Parathyroid adenoma (tissue), 2 donors: ENCODE measurements at regions not wholly inside any gene's neighbourhood (a gene's known extent, or its start where the extent isn't known, plus 50 kb on each side); places are given as distances from the start of the nearest gene placed in this dataset.

ENCODE experiments used
- H2AFZ ChIP-seq: fragments of 300-600 bp; sonication (generic); one replicate; pipeline ENCODE4 v1.7.0; 2017; ENCODE audit warnings: antibody characterized with exemption, mild to moderate bottlenecking
- H3K27ac ChIP-seq: fragments of 300-600 bp; sonication (generic); one replicate; pipeline ENCODE4 v1.7.0; 2017
- H3K27me3 ChIP-seq: fragments of 300-600 bp; sonication (generic); one replicate; pipeline ENCODE4 v1.7.0; 2017; ENCODE audit warnings: low read length; ENCODE audit not compliant: control insufficient read depth, insufficient read depth
- H3K36me3 ChIP-seq: fragments of 300-600 bp; sonication (generic); one replicate; pipeline ENCODE4 v1.7.0; 2017; ENCODE audit warnings: low read length; ENCODE audit not compliant: control insufficient read depth, insufficient read depth
- H3K4me1 ChIP-seq: fragments of 300-600 bp; sonication (generic); one replicate; pipeline ENCODE4 v1.7.0; 2017; ENCODE audit warnings: control low read depth
- H3K4me2 ChIP-seq: fragments of 300-600 bp; sonication (generic); one replicate; pipeline ENCODE4 v1.7.0; 2017; ENCODE audit warnings: low read length
- H3K4me3 ChIP-seq: fragments of 300-600 bp; sonication (generic); one replicate; pipeline ENCODE4 v1.7.0; 2017; ENCODE audit warnings: low read depth, low read length
- H3K79me2 ChIP-seq: fragments of 300-600 bp; sonication (generic); one replicate; pipeline ENCODE4 v1.7.0; 2017; ENCODE audit warnings: control low read depth
- H3K9ac ChIP-seq: fragments of 300-600 bp; sonication (generic); one replicate; pipeline ENCODE4 v1.7.0; 2017; ENCODE audit warnings: mild to moderate bottlenecking
- H3K9me3 ChIP-seq: fragments of 300-600 bp; sonication (generic); one replicate; pipeline ENCODE4 v1.7.0; 2017; ENCODE audit warnings: low read length; ENCODE audit not compliant: control insufficient read depth
- CTCF ChIP-seq: fragments of 300-600 bp; sonication (generic); IDR thresholded peaks from one replicate; pipeline ENCODE4 v1.7.0; 2017; ENCODE audit warnings: antibody characterized with exemption, mild to moderate bottlenecking
- donor health status: primary hyperparathyroidism.

- Histone ChIP-seq H3K79me2 (no peaks in the 10 kb centered on the region), H3K4me2 (no peak overlapping the region), H3K27ac (no peak overlapping the region), H3K4me1 (no peaks in the 10 kb centered on the region), H2AFZ (no peak overlapping the region), H3K9ac (no peak overlapping the region), H3K9me3 (no peaks in the 10 kb centered on the region), H3K4me3 (no peak overlapping the region), H3K36me3 (no peaks in the 10 kb centered on the region), H3K27me3 (no peaks in the 10 kb centered on the region)
- no peak for TF ChIP-seq CTCF
Measured at GRCh38 chr21:21682172-21682571, 684.0 kb downstream of the NCAM2 start.

- Histone ChIP-seq H3K27me3 (no peaks in the 10 kb centered on the region), H3K9ac (no peak overlapping the region), H3K27ac (no peak overlapping the region), H2AFZ (no peak overlapping the region), H3K4me2 (no peak overlapping the region), H3K4me3 (no peak overlapping the region), H3K79me2 (no peaks in the 10 kb centered on the region), H3K4me1 (no peaks in the 10 kb centered on the region), H3K9me3 (no peaks in the 10 kb centered on the region), H3K36me3 (no peaks in the 10 kb centered on the region)
- TF ChIP-seq CTCF, result no peak
Measured at GRCh38 chr21:21688889-21689288, 690.7 kb downstream of the NCAM2 start.

- Histone ChIP-seq H3K4me1 (no peaks in the 10 kb centered on the region), H2AFZ (no peak overlapping the region), H3K4me2 (no peak overlapping the region), H3K9me3 (no peaks in the 10 kb centered on the region), H3K27ac (no peak overlapping the region), H3K4me3 (no peak overlapping the region), H3K79me2 (no peaks in the 10 kb centered on the region), H3K27me3 (no peaks in the 10 kb centered on the region), H3K9ac (no peak overlapping the region), H3K36me3 (no peaks in the 10 kb centered on the region)
- no peak for TF ChIP-seq CTCF
Measured at GRCh38 chr21:21690068-21690665, 692.0 kb downstream of the NCAM2 start.

- no peak overlapping the region for H3K4me2 ChIP-seq
- no peaks in the 10 kb centered on the region for H3K36me3 ChIP-seq
- no peaks in the 10 kb centered on the region for H3K9me3 ChIP-seq
- H3K9ac ChIP-seq, result no peak overlapping the region
- no peak for TF ChIP-seq CTCF
- no peak overlapping the region for H3K4me3 ChIP-seq
- H3K79me2 ChIP-seq, result no peaks in the 10 kb centered on the region
- H3K4me1 ChIP-seq, result no peaks in the 10 kb centered on the region
- H3K27ac ChIP-seq, result no peak overlapping the region
- H3K27me3 ChIP-seq, result no peaks in the 10 kb centered on the region
- no peak overlapping the region for H2AFZ ChIP-seq
Measured at GRCh38 chr21:21712748-21713520, 714.7 kb downstream of the NCAM2 start.
